ENCODE measurements at regions not wholly inside any gene's neighbourhood (a gene's known extent, or its start where the extent isn't known, plus 50 kb on each side); places are given as distances from the start of the nearest gene placed in this dataset.

GRCh38 chr9:26263478-26263877 lies 585.2 kb upstream of the TUSC1 start:
- TF ChIP-seq CTCF (conservative IDR thresholded peaks at IDR 0.05; ENCODE audit: low read depth, low read length) = no peak
- no peak overlapping the region for H3K9ac ChIP-seq
- H3K27ac ChIP-seq = no peak overlapping the region

GRCh38 chr9:26262421-26263107 lies 584.3 kb upstream of the TUSC1 start:
- no peaks in the 10 kb centered on the region for H3K4me1 ChIP-seq (ENCODE audit: low read depth, poor library complexity, severe bottlenecking)
- H3K79me2 ChIP-seq (ENCODE audit: insufficient read depth, low read depth) = no peaks in the 10 kb centered on the region
- no peak overlapping the region for H3K9ac ChIP-seq
- no peaks in the 10 kb centered on the region for H4K20me1 ChIP-seq (ENCODE audit: insufficient read depth)
- no peak overlapping the region for H2AFZ ChIP-seq (ENCODE audit: low read depth)
- H3K27ac ChIP-seq = no peak overlapping the region
- no peak for TF ChIP-seq CTCF (conservative IDR thresholded peaks at IDR 0.05; ENCODE audit: low read depth, low read length)
- H3K4me2 ChIP-seq = no peak overlapping the region
- H3K4me3 ChIP-seq (IDR thresholded peaks at IDR 0.05; ENCODE audit: insufficient read depth, low read depth, low read length) = no peak overlapping the region
- no peaks in the 10 kb centered on the region for H3K36me3 ChIP-seq (ENCODE audit: insufficient read depth)
- no peaks in the 10 kb centered on the region for H3K27me3 ChIP-seq (ENCODE audit: insufficient read depth, low read depth)

More at GRCh38 chr9:26263478-26263877, 585.2 kb upstream of the TUSC1 start:
- Histone ChIP-seq H3K4me2 (no peak overlapping the region), H3K4me1 (ENCODE audit: low read depth, poor library complexity, severe bottlenecking) (no peaks in the 10 kb centered on the region), H3K27me3 (ENCODE audit: insufficient read depth, low read depth) (no peaks in the 10 kb centered on the region), H3K36me3 (ENCODE audit: insufficient read depth) (no peaks in the 10 kb centered on the region), H3K4me3 (IDR thresholded peaks at IDR 0.05; ENCODE audit: insufficient read depth, low read depth, low read length) (no peak overlapping the region), H3K79me2 (ENCODE audit: insufficient read depth, low read depth) (no peaks in the 10 kb centered on the region), H4K20me1 (ENCODE audit: insufficient read depth) (no peaks in the 10 kb centered on the region), H2AFZ (ENCODE audit: low read depth) (no peak overlapping the region)

GRCh38 chr9:26261503-26262330 lies 583.5 kb upstream of the TUSC1 start:
- H3K27ac ChIP-seq = no peak overlapping the region
- H3K27me3 ChIP-seq (ENCODE audit: insufficient read depth, low read depth) = no peaks in the 10 kb centered on the region
- H3K9ac ChIP-seq = no peak overlapping the region
- no peak overlapping the region for H3K4me2 ChIP-seq
- H3K36me3 ChIP-seq (ENCODE audit: insufficient read depth) = no peaks in the 10 kb centered on the region
- no peak overlapping the region for H2AFZ ChIP-seq (ENCODE audit: low read depth)
- H3K4me3 ChIP-seq (IDR thresholded peaks at IDR 0.05; ENCODE audit: insufficient read depth, low read depth, low read length) = no peak overlapping the region
- no peaks in the 10 kb centered on the region for H4K20me1 ChIP-seq (ENCODE audit: insufficient read depth)
- H3K79me2 ChIP-seq (ENCODE audit: insufficient read depth, low read depth) = no peaks in the 10 kb centered on the region
- TF ChIP-seq CTCF (conservative IDR thresholded peaks at IDR 0.05; ENCODE audit: low read depth, low read length) = no peak
- no peaks in the 10 kb centered on the region for H3K4me1 ChIP-seq (ENCODE audit: low read depth, poor library complexity, severe bottlenecking)

GRCh38 chr9:26260238-26260637 lies 582.0 kb upstream of the TUSC1 start:
- H3K4me1 ChIP-seq (ENCODE audit: low read depth, poor library complexity, severe bottlenecking) = no peaks in the 10 kb centered on the region
- H3K4me3 ChIP-seq (IDR thresholded peaks at IDR 0.05; ENCODE audit: insufficient read depth, low read depth, low read length) = no peak overlapping the region
- H2AFZ ChIP-seq (ENCODE audit: low read depth) = no peak overlapping the region
- H3K36me3 ChIP-seq (ENCODE audit: insufficient read depth) = no peaks in the 10 kb centered on the region
- H3K4me2 ChIP-seq = no peak overlapping the region
- no peaks in the 10 kb centered on the region for H3K27me3 ChIP-seq (ENCODE audit: insufficient read depth, low read depth)
- TF ChIP-seq CTCF (conservative IDR thresholded peaks at IDR 0.05; ENCODE audit: low read depth, low read length) = no peak
- no peak overlapping the region for H3K27ac ChIP-seq
- H3K79me2 ChIP-seq (ENCODE audit: insufficient read depth, low read depth) = no peaks in the 10 kb centered on the region
- no peak overlapping the region for H3K9ac ChIP-seq
- H4K20me1 ChIP-seq (ENCODE audit: insufficient read depth) = no peaks in the 10 kb centered on the region

Data from KMS-11 (cell line).